ENCODE measurements at regions not wholly inside any gene's neighbourhood (a gene's known extent, or its start where the extent isn't known, plus 50 kb on each side); places are given as distances from the start of the nearest gene placed in this dataset.

GRCh38 chr5:125272357-125272756 is 525.9 kb upstream of the ZNF608 start:
- no peak overlapping the region for H3K27ac Mint-ChIP-seq
- peaks cover 28% of the 10 kb centered on the region for H3K4me1 Mint-ChIP-seq (ENCODE audit: low read depth)
- no peaks in the 10 kb centered on the region for H3K27me3 Mint-ChIP-seq
- TF ChIP-seq CTCF (IDR thresholded peaks at IDR 0.05; ENCODE audit: unreplicated experiment): no peak
- no peak for DNase-seq (ENCODE audit: low spot score, unreplicated experiment)
- no peaks in the 10 kb centered on the region for H3K36me3 Mint-ChIP-seq (ENCODE audit: insufficient read depth)
- H3K9me3 Mint-ChIP-seq (ENCODE audit: low read depth): no peaks in the 10 kb centered on the region
- no peak overlapping the region for H3K4me3 Mint-ChIP-seq (ENCODE audit: low read depth)

- no peak overlapping the region for H3K27ac Mint-ChIP-seq
- H3K9me3 Mint-ChIP-seq (ENCODE audit: low read depth): no peaks in the 10 kb centered on the region
- no peak for TF ChIP-seq CTCF (IDR thresholded peaks at IDR 0.05; ENCODE audit: unreplicated experiment)
- H3K4me1 Mint-ChIP-seq (ENCODE audit: low read depth): peaks cover 28% of the 10 kb centered on the region
- no peaks in the 10 kb centered on the region for H3K27me3 Mint-ChIP-seq
- H3K36me3 Mint-ChIP-seq (ENCODE audit: insufficient read depth): no peaks in the 10 kb centered on the region
- DNase-seq (ENCODE audit: low spot score, unreplicated experiment): no peak
- H3K4me3 Mint-ChIP-seq (ENCODE audit: low read depth): no peak overlapping the region
Observed at GRCh38 chr5:125274211-125274610, 527.8 kb upstream of the ZNF608 start.

- Mint-ChIP-seq H3K36me3 (ENCODE audit: insufficient read depth) (no peaks in the 10 kb centered on the region), H3K27ac (no peak overlapping the region), H3K9me3 (ENCODE audit: low read depth) (no peaks in the 10 kb centered on the region), H3K4me3 (ENCODE audit: low read depth) (no peak overlapping the region), H3K27me3 (no peaks in the 10 kb centered on the region), H3K4me1 (ENCODE audit: low read depth) (peaks cover 22% of the 10 kb centered on the region)
- no peak for DNase-seq (ENCODE audit: low spot score, unreplicated experiment)
- TF ChIP-seq CTCF (IDR thresholded peaks at IDR 0.05; ENCODE audit: unreplicated experiment): no peak
Observed at GRCh38 chr5:125274938-125275724, 528.7 kb upstream of the ZNF608 start.

- no peaks in the 10 kb centered on the region for H3K27me3 Mint-ChIP-seq
- H3K4me3 Mint-ChIP-seq (ENCODE audit: low read depth): no peak overlapping the region
- H3K36me3 Mint-ChIP-seq (ENCODE audit: insufficient read depth): no peaks in the 10 kb centered on the region
- H3K4me1 Mint-ChIP-seq (ENCODE audit: low read depth): peaks cover 17% of the 10 kb centered on the region
- H3K27ac Mint-ChIP-seq: no peak overlapping the region
- no peak for DNase-seq (ENCODE audit: low spot score, unreplicated experiment)
- TF ChIP-seq CTCF (IDR thresholded peaks at IDR 0.05; ENCODE audit: unreplicated experiment): no peak
- H3K9me3 Mint-ChIP-seq (ENCODE audit: low read depth): no peaks in the 10 kb centered on the region
Observed at GRCh38 chr5:125275725-125276090, 529.3 kb upstream of the ZNF608 start.

- no peak overlapping the region for H3K4me3 Mint-ChIP-seq (ENCODE audit: low read depth)
- DNase-seq (ENCODE audit: low spot score, unreplicated experiment): no peak
- H3K9me3 Mint-ChIP-seq (ENCODE audit: low read depth): no peaks in the 10 kb centered on the region
- H3K27ac Mint-ChIP-seq: no peak overlapping the region
- H3K27me3 Mint-ChIP-seq: no peaks in the 10 kb centered on the region
- peaks cover 19% of the 10 kb centered on the region for H3K4me1 Mint-ChIP-seq (ENCODE audit: low read depth)
- no peak for TF ChIP-seq CTCF (IDR thresholded peaks at IDR 0.05; ENCODE audit: unreplicated experiment)
- H3K36me3 Mint-ChIP-seq (ENCODE audit: insufficient read depth): no peaks in the 10 kb centered on the region
Observed at GRCh38 chr5:125276096-125276495, 529.7 kb upstream of the ZNF608 start.
